ENCODE measurements at regions not wholly inside any gene's neighbourhood (a gene's known extent, or its start where the extent isn't known, plus 50 kb on each side); places are given as distances from the start of the nearest gene placed in this dataset.
"Not testable (repeated sequence)": the region's sequence is repeated elsewhere in the genome, so short reads cannot be mapped to it uniquely, and the experiment has no call there.

DNA sequence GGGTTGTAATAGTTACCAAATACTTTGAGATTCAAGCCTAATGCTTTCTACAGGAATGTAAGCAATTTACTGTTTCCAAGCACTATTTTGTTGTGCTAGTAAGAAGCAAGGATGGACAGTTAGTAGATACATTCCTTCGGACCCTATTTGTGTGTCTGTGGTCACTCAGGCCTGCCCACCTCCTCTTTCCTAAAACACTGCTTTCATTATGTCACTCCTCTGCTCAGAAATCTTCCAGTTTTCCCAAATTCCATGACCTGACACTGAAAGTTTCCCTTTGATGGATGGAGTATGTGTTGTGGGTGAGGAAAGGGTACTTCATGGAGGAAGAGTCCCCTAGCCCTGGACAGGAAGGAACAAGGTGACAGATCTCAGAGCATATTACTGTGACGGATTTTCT, 141.1 kb downstream of the DISP1 start:
- no peak for DNase-seq

DNA sequence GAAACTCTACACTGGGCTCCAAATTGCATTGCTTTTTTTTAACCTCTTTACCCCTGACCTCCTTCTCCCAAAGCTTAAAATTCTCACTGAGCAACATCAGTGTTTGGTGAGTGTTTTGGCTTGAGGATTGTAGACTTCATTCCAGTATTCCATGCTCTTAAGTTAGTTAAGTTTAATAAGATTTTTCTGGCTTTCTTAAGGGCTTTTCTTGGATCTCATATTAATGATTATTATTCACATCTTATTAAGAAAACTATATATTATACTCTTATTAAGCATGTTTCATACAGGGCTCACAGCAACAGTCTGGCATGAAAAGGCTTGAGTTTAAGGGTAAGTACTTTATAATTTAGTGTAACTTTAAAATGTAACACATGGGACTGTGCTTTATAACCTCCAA, 141.8 kb downstream of the DISP1 start:
- no peak for DNase-seq

DNA sequence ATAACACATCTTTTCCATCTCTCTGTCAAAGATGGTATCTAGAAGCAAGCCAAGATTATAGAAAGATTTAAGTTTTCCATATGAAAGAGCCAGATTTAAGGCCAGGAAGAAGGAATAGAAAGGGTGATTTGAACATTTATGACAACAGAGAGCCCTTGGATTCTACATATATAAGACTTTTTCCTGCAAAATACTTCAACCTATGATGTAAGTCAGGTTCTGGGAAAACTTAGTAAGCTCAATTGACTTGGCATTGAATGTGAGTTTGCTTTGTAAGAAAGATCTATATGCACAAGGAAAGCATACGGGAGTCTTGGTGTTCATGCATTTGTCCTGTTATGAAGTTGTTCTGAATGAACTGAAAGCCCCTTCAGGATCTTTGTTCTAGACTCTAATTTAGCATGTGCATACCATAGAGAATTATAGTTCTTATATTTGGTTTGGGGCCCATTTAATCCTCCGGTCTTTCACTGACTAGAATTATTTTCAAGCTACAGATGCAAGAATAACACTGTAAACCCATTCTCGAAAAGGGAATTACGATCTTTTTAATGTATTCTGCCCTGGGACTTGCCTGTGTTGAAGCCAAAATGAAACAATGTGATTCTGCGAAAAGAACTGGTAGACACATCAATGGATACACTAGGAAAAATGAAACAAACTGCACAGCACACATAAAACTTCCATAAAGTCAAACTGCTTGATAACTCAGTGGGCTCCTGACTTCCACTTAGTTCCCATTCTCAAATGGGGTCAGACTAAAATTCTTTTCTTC, 152.8 kb downstream of the DISP1 start:
- no peak for DNase-seq

DNA sequence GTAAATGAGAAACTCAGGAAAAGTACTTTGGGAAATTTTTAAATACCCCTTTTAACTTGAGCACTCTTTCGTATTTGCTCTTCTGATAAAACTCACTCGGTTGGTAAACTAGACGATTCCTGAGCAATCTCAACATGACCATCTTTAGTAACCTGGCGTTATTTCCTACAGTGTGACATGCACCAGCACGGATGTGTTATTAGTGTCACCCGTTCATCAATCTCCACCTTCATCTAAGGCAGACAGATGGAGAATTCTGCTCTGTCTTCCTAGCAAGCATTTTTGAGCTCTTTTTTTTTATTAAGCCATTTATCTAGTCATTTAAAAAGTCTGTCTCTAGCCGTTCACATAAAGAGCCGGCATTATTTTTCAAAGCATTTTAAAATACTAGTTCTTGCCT, 155.2 kb downstream of the DISP1 start:
- no peak for DNase-seq

DNA sequence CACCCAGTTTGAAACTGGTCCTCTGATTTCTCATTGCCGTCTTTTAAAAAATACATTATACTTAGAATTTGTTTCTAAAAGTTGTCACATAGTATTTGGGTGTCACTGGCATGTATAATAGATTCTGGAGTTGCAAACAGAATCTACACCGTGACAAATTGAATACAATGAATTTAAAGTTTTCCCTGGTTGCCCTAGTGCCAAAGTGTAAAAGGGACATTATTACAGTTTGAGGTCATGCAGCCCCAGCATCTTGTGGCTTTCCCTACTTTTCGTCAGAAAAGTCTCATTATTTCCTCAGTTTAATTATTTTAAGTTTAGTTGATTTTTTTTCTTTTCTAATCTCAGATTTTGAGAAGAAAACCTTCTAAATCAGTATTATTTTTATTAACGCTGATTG, 155.9 kb downstream of the DISP1 start:
- DNase-seq, result no peak

DNA sequence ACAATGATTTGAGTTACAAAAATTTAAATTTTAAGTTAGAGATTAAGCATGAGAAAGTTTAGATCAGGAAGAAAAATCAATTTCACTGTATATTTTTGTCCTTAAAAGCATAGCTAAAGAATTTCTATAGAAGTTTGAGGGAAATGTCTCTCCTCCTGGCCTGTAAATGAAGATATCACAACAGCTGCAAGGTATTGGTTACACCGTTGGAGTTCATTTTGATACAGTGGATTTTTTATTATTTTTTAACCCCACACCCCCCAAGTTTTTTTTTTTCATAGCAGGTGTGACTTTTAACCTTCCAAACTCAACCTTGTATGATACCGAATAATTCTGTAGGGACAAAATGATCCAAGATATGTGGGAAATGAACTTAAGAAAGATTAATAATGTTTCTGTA, 156.3 kb downstream of the DISP1 start:
- DNase-seq, result no peak

DNA sequence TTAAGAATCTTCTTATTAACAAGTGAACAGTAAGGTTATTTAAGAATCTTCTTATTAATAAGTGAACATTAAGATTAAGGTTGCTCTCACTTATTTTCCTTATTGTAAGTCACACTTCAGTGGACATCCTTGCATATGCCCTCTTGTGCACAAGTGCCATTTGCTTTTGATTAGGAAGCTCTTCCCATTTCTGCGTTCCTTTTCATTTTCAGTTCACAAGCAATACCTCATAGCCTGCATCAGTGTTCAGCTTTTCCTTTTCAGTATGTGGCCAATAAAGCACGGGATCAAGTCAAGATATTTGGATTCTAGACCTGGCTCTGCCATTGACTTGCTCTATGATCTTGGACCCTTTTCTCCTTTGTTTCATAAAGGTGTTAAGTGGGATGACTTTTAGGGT, 158.7 kb downstream of the DISP1 start:
- no peak for DNase-seq

DNA sequence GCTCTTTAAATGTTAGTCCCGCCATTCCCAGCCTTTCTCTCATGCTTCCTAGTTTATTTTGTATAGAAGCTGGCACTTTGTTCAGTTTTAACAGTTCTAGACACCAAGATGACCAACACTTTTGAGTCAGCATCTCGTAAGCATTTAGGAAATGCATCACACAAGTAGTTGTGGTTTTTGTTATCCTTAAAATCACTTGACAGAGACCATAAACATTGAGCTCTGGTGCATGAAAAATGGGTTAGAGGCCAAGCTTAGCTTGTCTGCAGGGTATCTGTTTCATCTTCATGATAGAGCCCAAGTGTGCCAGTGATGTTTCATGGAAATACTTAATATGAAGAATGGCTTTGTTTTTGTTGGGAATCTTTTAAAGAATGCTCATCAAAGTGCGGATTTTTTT, 159.7 kb downstream of the DISP1 start:
- no peak for DNase-seq

DNA sequence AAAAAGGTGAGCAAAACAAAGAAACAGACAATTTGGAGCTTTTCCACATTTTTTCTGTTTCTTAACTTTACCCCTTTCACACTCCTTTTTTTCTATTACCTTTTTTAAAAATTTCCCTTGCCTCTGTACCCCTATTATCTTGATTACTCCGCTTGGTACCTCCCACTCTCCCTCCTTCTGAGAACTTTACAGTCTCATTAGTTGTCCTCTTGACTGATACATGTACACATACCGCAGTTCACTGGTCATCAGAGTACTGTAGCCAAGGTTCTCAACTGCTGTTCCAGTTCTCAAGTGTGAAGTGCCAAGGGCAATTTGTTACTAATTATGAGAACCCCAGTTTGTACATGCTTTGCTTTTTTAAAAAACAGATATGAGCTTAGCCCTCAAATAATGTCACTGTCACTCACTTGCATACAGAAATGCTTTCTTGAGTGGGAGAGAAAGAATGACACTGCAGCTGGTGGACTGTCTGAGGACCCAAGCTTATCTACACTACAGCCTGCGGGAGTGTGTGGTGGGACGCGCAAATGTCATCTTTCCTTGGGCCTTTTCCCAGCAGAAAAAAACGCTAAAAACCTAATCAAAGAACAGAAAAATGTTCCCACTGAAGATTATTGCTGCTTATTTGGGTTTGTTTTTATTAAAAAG, 160.8 kb downstream of the DISP1 start:
- no peak for DNase-seq

DNA sequence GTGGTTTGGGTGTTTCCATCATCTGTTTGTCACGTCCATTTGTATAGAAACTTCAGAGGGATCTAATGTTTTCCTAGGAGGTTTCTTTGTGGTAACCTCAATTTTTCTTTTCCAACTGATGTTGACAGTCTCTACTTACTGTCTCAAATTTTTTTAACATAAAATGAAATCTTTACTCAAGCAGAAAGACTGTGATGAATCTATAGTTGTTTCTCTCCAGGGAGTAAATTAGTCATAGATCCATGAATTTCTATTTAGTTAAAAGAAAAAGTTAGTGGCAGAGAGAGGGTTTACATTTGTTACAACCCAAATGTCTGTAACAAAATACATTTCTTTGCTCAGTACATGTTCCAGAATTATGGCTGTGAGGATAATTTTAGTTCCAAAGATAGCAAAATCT, 161.6 kb downstream of the DISP1 start:
- no peak for DNase-seq

DNA sequence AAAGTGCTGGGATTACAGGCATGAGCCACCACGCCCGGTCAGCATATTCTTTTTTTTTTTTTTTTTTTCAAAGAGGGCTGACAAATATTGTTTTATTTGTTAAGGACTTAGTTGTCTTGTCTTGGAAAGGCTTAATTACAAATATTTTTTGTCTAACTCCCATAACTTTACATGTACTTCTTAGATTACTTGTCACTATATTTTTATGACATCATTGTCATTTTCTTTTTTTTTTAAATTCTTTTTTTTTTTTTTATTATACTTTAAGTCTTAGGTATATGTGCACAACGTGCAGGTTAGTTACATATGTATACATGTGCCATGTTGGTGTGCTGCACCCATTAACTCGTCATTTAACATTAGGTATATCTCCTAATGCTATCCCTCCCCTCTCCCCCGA, 162.5 kb downstream of the DISP1 start:
- not testable (repeated sequence) for DNase-seq

DNA sequence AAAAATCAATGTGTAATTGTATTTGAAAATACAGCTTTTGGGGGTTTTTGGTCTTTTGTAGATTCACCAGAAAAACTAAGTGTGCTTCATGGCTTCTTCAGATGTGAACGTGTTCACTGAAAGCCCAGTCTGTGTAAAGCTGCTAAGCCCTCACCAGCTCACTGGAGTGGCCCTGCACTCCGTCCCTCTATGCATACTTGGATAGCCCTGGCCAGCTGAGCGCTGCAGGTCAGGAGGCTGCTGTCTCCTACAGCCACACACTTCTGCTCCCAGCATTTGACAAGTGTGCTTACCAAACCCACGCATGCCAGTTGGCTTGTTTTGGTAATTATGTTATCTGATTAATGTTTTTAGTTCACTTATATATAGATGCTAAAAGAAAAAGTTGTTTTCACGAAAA, 163.5 kb downstream of the TLR5 start:
- DNase-seq, result no peak

DNA sequence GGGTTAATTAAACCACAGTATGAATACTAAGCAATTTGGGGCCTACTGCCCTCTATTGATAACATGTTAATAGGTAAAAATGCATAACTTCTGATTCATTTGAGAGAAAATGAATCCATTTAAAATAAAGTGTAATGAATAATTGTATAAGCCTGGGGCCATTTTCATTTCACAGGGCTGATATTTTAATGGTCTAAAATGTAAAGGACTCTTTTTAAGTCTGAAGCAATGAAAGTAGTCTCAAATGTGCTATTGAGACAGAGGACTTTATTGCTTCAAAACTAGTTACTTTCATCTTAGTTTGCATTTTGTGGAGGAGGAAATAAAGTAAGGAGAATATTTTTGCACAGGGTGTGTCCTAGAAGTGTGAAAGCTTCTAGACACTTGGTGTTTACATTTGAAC, 155.4 kb downstream of the TLR5 start:
- no peak for DNase-seq

DNA sequence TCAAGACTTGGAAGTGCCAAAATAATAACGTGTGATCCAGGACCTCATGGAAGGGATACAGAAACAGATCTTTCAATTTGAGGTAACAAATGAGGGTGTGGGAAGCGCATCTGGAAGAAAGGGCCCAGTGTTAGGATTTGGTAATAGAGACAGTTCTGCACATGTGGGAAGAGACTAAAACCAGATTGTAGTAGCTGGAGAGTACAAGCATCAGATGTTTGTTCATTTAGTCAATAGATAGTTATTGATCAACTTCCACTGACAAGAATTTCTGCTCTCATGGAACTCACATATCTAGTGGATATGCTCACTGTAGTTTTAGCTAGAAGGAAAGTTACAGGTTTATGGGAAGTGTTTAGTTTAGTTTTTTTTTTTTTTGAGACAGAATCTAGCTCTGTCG, 153.6 kb downstream of the TLR5 start:
- DNase-seq, result no peak

DNA sequence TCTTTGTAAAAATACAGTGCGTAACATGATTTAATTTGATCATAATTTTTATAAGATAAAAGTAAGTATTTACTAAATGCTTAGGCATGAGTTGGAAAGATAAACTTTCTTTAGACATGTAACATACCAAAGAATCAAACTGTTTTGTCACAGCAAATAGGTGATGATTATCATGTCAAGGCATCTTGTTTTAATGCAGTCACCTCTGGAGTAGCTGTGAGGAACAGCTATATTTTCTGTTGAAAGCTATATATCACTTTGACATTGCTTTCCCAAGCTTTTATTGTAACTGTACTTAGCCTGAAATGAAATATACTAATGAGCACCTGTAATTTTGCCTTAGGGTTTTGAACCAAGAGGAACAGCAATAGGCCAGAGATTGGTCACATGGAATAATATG, 151.9 kb downstream of the TLR5 start:
- no peak for DNase-seq

DNA sequence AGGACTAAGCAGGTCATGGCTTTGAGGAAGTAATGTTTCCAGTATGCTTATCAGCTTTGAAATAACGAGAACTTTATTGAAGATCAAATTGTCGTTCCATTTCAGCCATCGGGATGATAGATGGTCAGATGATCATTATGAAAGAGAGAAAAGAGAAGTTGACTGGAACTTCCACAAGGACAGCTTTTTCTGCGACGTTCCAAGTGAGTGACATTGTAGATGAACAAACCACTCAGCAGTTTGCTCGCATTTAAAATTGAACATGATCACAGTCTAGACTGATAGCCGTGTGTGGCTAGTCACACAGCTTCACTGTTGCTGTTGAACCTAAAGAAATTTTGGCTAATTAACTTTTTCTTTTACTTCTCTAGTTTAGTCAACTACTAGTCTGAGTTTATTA, 151.1 kb downstream of the TLR5 start:
- DNase-seq, result no peak

DNA sequence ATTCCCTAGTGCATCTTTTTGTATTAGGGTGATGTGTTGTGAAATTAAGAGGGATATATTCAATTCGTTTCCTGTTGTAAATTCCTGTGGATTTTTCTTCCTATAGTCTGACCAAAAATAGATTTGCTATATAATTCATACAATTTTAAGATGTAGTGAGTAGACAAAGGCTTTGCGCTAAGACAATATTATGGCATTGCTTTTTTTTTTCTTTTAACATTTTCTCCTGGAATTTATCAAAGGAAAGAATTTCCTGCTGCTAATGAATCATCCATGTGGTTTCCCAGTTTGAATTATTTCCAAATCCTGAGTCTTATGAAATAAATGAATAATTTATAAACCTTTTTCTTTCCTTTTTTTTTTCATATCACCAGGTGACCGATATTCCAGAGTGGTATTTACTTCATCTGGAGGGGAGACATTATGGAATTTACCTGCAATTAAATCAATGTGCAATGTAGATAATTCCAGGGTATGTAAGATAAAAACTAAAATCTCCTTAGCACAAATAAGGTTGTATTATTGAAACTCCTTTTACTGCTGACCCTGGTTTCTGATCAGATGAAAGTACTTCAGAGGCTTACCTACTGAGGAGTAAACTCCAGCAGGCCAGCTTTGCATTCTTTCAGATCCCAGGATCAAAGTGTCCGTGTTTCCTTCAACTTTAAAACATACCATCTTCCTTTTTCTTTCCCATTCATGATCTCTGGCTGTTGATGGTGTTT, 148.4 kb downstream of the TLR5 start:
- DNase-seq, result no peak

DNA sequence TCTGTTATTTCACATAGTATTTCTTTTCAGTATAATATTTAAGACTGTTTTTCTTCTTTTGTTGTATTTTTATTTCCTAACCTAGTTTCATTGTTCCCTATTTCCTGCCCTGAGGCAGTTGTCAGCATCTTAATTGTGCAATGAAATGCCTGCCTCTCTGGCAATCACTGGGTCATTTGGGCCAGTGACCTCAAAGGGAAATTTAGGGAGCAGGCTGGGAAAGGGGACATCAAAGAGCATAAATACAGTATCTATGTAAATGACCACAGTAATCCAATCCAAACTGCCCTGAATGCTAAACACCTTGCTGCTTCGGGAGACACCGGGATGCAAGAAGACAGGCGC, 147.8 kb downstream of the TLR5 start:
- DNase-seq, result no peak

DNA sequence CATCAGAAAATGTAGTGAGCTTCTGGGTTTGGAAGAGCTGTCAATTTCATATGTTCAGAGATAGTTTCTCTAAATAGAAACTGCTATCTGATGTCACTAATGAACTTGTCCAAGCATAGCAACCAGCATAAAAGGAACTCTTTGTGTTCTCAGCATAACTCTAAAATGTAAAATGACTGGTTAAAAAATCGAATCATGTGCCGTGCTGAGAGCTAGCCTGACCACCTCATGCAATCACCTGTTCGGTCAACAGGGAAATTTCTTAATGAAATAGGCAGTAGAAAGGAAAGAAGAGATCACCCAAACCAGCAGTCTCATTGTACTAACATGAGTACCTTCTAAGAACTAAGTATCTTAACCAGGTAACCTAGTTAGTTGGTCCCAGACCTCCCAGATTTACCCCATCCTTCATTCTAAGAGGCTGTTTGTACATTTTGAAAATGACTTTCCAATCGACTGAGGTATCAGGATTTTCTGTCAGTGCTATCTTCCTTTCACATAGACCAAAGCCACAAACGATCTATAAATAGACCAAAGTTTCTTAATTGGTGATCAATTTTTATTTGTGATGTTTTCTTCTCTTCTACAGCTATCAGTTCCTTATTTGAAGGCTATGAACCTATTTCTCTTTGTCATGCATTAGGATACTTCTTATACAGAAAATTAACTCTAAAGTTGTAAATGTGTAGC, 147.3 kb downstream of the TLR5 start:
- DNase-seq, result no peak

DNA sequence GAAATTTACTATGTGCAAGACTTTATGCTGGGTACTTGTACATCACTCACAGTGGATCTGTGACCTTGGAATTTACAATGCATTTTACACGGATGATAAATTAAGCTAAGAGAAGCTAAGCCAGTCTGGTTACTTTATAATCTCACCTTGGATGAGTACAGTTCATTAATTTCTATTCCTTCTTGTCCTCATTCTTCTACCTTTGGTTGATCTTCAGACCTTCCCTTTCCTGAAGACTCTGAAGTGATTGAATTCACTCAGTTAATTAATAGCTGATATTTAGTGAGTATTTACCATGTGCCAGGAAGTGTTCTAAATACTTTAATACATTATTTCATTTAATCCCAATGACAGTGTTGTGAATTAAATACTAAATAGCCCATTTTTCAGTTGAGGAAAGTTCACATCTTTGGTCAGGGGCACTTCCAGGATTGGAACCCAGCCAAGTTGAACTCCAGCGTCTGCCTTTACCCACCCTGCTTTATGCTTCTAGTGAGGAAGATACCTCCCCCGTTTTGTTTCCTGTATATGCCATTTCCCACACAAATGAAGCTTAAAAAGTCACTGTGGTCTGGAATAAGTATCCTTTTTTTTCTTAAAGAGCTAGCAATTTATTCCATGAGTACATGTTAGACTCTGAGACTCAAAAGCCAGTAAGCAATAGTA, 146.6 kb downstream of the TLR5 start:
- no peak for DNase-seq

DNA sequence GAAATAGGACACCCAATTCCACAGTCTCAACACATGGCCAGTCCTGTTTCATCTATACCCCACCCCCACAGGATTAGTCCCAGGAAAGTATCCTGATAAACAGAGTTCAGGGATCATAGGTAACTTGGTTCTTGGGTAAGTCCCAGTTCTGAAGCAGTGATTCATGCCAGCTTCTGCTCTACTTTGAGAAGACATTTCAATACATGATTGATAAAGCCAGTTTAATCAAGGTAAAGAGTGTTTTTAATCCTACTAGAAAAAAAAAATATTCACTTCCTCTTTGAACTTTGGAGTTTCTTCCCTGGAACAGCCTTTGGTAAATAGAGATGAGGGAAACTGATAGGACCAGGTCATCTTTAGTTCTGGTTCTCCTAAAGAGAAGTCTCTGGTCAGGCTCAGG, 142.4 kb downstream of the TLR5 start:
- DNase-seq, result no peak

DNA sequence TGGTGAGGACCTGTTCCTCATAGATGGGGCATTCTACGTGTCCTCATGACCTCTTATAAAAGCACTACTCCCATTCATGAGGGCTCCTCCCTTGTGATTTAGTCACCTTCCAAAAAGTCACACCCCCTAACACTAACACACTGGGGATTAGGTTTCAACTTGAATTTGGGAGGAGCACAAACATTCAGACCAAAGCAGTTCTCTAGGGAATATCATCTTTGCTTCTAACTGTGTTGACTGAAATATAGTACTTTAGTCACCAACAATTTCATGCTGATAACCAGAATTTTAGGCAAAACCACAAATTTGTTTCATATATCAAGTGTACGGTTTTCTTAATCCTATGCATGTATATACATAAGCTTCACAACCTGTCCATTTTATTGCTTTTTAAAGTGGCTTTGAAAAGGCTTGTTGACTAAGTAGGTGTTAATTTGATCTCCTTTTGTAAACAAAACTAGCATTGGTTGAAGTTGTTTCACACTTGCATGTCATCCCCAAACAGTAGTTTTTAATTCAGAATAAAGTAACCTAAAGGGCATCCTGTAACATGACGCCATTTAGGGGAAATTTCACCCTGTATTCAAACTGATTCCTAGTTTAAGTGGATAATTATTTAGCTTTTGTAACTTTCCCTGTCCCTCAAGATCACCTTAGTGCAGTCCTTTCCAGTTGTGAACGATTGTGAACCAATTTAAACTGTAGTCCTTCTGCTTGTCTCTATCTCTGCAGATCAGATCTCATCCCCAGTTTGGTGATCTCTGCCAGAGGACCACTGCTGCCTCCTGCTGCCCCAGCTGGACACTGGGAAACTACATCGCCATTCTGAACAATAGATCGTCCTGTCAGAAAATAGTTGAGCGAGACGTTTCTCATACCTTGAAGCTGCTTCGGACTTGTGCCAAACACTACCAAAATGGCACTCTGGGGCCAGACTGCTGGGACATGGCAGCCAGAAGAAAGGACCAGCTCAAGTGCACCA, 141.1 kb downstream of the TLR5 start:
- DNase-seq, result no peak

Data from hematopoietic multipotent progenitor cell treated with erythropoietin and hydrocortisone succinate and interleukin-3 and kit ligand, for 8 days (in vitro differentiated cells).